ENCODE measurements at regions not wholly inside any gene's neighbourhood (a gene's known extent, or its start where the extent isn't known, plus 50 kb on each side); places are given as distances from the start of the nearest gene placed in this dataset.

DNA sequence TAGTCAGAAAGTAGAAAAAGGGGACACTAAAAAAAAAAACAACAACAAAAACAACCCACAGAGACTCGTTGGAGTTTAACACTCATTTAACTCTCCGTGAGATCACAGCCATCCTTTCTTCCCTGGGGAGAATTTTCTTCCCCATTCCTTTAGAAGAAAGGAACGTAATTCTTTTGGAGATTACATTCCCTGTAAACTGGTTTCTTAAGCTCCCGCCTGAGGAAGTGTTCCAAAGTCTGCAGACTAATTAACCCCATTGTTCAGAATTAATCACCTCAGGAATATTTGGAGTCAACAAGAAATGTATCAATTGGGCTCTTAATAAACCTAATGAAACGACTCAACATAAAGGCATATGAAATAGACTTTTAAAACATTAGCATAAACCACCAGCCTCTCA, 228.2 kb upstream of the CSF3R start:
- no peak for TF ChIP-seq POLR2A (IDR thresholded peaks at IDR 0.05; ENCODE audit: low read depth, low read length)
- no peak for TF ChIP-seq POLR2AphosphoS5 (IDR thresholded peaks at IDR 0.05; ENCODE audit: low read depth, low read length)
- TF ChIP-seq TAF1 (IDR thresholded peaks at IDR 0.05; ENCODE audit: borderline replicate concordance, low read depth, low read length): no peak
